Large intestine (tissue), 3 donors: ENCODE measurements at regions not wholly inside any gene's neighbourhood (a gene's known extent, or its start where the extent isn't known, plus 50 kb on each side); places are given as distances from the start of the nearest gene placed in this dataset.

ENCODE experiments used
- DNase-seq, 2 donors: peaks; one replicate each; pipeline versions ENCODE4 v3.0.0 to v3.0.0-alpha.2; 2013
- H3K27ac ChIP-seq: one replicate; pipeline ENCODE4 v1.5.1; 2013; ENCODE audit warnings: low read length
- H3K27me3 ChIP-seq: 2 replicates; pipeline ENCODE4 v1.6.1; 2013; ENCODE audit warnings: low read length; ENCODE audit not compliant: control insufficient read depth, insufficient read depth
- H3K36me3 ChIP-seq: 2 replicates; pipeline ENCODE4 v1.6.1; 2013; ENCODE audit warnings: low read length; ENCODE audit not compliant: control insufficient read depth, insufficient read depth
- H3K4me1 ChIP-seq: one replicate; pipeline ENCODE4 v1.6.1; 2013; ENCODE audit warnings: low read length; ENCODE audit not compliant: control insufficient read depth, insufficient read depth
- H3K4me3 ChIP-seq: one replicate; pipeline ENCODE4 v1.5.1; 2013; ENCODE audit warnings: low read length
- H3K9me3 ChIP-seq: one replicate; pipeline ENCODE4 v1.6.1; 2013; ENCODE audit warnings: mild to moderate bottlenecking, low read depth, low read length, moderate library complexity; ENCODE audit not compliant: control insufficient read depth
- WGBS: methylation state at CpG from one replicate; pipeline ENCODE4 v1.1.5; 2013; ENCODE audit warnings: low lambda C conversion rate; ENCODE audit not compliant: insufficient coverage; 5-methylcytosine and 5-hydroxymethylcytosine counted together

DNA sequence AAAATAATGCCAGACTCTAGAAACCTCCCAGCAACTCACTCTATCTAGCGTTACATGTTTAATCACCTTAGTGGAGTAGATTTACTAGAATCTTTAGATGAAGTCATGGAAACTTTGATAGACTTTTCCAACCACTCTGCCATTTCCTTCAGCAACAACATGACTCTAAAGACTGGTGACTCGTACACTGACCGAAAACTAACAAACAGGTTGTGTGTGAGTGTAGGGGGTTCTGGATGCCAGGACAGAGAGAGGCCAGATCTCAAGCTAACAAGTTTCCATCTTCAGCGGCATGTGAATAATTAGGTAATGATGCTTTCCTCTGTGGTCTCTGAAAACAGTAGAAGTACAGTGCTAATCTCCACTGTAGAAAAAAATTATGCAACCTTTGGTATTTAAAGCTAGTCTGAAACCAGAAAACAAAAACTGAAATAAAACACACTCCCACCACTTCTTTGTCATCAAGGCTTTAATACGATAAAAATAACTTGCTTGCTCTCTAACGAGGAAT, 286.4 kb downstream of the PRDM5 start:
- H3K36me3 ChIP-seq, result no peaks in the 10 kb centered on the region
- H3K9me3 ChIP-seq, result no peaks in the 10 kb centered on the region
- no peaks in the 10 kb centered on the region for H3K4me1 ChIP-seq
- no CpG with 5 or more reads among the region's 6 CpGs for WGBS
- H3K27me3 ChIP-seq, result no peaks in the 10 kb centered on the region
- H3K27ac ChIP-seq, result no peak overlapping the region
- no peak overlapping the region for H3K4me3 ChIP-seq
- DNase-seq, result no peak

DNA sequence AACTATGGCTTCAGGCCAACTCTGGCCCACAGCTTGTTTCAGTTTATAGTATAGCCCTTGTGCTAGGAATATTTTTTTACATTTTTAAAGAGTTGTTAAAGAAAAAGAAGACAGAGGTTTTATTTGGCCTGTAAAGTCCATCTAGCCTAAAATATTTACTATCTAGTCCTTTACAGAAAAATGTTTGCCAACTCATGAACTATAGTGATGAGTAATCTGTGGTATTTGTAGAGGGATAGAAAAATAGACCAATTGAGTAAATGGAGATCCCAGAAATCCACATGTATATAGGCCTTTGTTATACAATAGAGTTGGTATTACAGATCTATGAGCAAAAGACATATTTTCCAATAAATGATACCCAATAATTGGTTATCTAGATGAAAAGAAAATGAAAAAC, 288.7 kb downstream of the PRDM5 start:
- Histone ChIP-seq H3K36me3 (no peaks in the 10 kb centered on the region), H3K27ac (no peak overlapping the region), H3K9me3 (no peaks in the 10 kb centered on the region), H3K27me3 (no peaks in the 10 kb centered on the region), H3K4me1 (no peaks in the 10 kb centered on the region), H3K4me3 (no peak overlapping the region)
- DNase-seq, result no peak

DNA sequence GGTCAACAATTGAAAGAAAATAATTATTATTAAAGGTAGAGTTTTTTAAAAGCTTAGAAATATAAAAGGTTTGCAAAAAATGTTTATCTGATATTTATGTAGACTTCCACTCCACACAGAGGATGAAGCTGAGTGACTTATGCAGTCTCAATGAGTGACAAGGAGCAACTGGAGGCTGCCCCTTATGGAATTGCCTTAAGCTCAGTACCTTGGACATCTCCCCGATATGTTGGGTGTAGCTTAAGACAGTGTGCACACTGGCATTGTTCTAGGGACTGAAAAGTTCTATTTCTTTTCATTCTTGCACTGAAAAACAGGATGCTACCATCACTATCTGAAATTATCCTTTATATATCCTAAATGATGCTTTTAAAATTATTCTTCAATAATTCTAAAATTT, 292.1 kb downstream of the PRDM5 start:
- WGBS, result 100% methylated on average over 1 of the region's 1 CpG
- H3K9me3 ChIP-seq, result no peaks in the 10 kb centered on the region
- no peaks in the 10 kb centered on the region for H3K4me1 ChIP-seq
- no peak overlapping the region for H3K4me3 ChIP-seq
- no peak overlapping the region for H3K27ac ChIP-seq
- DNase-seq, result no peak
- H3K27me3 ChIP-seq, result no peaks in the 10 kb centered on the region
- no peaks in the 10 kb centered on the region for H3K36me3 ChIP-seq

GRCh38 chr4:120629546-120630108, 292.9 kb downstream of the PRDM5 start:
- Histone ChIP-seq H3K4me3 (no peak overlapping the region), H3K4me1 (no peaks in the 10 kb centered on the region), H3K27me3 (no peaks in the 10 kb centered on the region), H3K36me3 (no peaks in the 10 kb centered on the region), H3K27ac (no peak overlapping the region), H3K9me3 (no peaks in the 10 kb centered on the region)
- no peak for DNase-seq
- WGBS, result 93% methylated on average over 2 of the region's 3 CpGs

GRCh38 chr4:120622601-120623000, 299.9 kb downstream of the PRDM5 start:
- Histone ChIP-seq H3K27ac (no peak overlapping the region), H3K36me3 (no peaks in the 10 kb centered on the region)

DNA sequence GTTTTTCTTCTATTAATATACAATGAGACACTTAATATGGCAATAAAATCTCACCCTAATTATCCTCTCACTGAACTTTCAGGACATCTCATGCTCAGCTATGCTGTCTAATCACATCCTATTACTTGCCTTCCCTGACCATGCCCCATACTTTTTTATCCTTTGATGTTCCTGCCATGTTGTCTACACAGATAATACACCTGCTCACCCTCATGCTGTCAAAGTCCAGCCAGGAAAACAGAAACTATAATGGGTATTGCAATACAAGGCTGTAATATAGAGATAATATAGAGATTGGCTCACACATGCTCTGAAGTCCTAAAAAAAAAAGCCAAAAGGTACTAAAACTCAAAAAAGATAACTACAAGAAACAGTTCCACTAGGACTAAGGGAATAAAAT, 305.4 kb downstream of the PRDM5 start:
- H3K27me3 ChIP-seq, result no peaks in the 10 kb centered on the region
- no peaks in the 10 kb centered on the region for H3K36me3 ChIP-seq
- H3K4me3 ChIP-seq, result no peak overlapping the region
- H3K9me3 ChIP-seq, result no peaks in the 10 kb centered on the region
- H3K27ac ChIP-seq, result peak overlapping the region; percentile 16
- peaks cover 3% of the 10 kb centered on the region for H3K4me1 ChIP-seq
- peak; percentile 68 to 80 for DNase-seq

More at GRCh38 chr4:120622601-120623000, 299.9 kb downstream of the PRDM5 start:
- no peaks in the 10 kb centered on the region for H3K27me3 ChIP-seq
- no peak overlapping the region for H3K4me3 ChIP-seq
- no peaks in the 10 kb centered on the region for H3K9me3 ChIP-seq
- DNase-seq, result no peak
- H3K4me1 ChIP-seq, result peaks cover under 1% of the 10 kb centered on the region

GRCh38 chr4:120616041-120616440, 306.5 kb downstream of the PRDM5 start:
- Histone ChIP-seq H3K27me3 (no peaks in the 10 kb centered on the region), H3K27ac (no peak overlapping the region), H3K4me1 (peaks cover 3% of the 10 kb centered on the region), H3K9me3 (no peaks in the 10 kb centered on the region), H3K36me3 (no peaks in the 10 kb centered on the region), H3K4me3 (no peak overlapping the region)
- no peak for DNase-seq
- WGBS, result no CpG with 5 or more reads among the region's 1 CpG

DNA sequence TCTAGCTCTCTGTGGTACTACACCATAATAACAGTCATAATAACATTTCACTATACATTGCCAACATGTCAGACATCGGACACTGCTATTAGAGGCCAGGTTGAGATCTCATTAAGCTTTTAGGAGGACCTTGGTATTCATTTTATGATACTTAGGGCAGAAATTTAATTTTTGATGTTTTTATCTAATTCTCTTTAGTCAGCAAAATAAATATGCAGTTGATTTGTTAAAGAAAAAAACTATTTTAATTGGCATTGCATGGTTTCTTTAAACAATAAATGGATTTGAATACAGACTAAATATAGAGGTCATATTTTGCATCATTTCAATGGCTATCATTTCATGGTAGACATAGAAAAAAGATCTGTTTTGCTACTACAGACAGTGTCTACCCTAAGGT, 308.7 kb downstream of the PRDM5 start:
- H3K36me3 ChIP-seq, result no peaks in the 10 kb centered on the region
- WGBS, result 83% methylated on average over 1 of the region's 1 CpG
- no peaks in the 10 kb centered on the region for H3K27me3 ChIP-seq
- no peak overlapping the region for H3K4me3 ChIP-seq
- no peaks in the 10 kb centered on the region for H3K9me3 ChIP-seq
- no peak overlapping the region for H3K27ac ChIP-seq
- H3K4me1 ChIP-seq, result peaks cover 3% of the 10 kb centered on the region
- no peak for DNase-seq

GRCh38 chr4:120611092-120611491, 311.4 kb downstream of the PRDM5 start:
- Histone ChIP-seq H3K4me1 (no peaks in the 10 kb centered on the region), H3K4me3 (no peak overlapping the region), H3K9me3 (no peaks in the 10 kb centered on the region), H3K27ac (no peak overlapping the region), H3K36me3 (no peaks in the 10 kb centered on the region), H3K27me3 (no peaks in the 10 kb centered on the region)
- no peak for DNase-seq
- WGBS, result no CpG with 5 or more reads among the region's 1 CpG

- 83% methylated on average over 1 of the region's 2 CpGs for WGBS
- no peak overlapping the region for H3K4me3 ChIP-seq
- H3K9me3 ChIP-seq, result no peaks in the 10 kb centered on the region
- H3K27me3 ChIP-seq, result no peaks in the 10 kb centered on the region
- H3K36me3 ChIP-seq, result no peaks in the 10 kb centered on the region
- no peak overlapping the region for H3K27ac ChIP-seq
- no peaks in the 10 kb centered on the region for H3K4me1 ChIP-seq
- DNase-seq, result no peak
These were observed 331.5 kb downstream of the PRDM5 start for GRCh38 chr4:120591038-120591437.

DNA sequence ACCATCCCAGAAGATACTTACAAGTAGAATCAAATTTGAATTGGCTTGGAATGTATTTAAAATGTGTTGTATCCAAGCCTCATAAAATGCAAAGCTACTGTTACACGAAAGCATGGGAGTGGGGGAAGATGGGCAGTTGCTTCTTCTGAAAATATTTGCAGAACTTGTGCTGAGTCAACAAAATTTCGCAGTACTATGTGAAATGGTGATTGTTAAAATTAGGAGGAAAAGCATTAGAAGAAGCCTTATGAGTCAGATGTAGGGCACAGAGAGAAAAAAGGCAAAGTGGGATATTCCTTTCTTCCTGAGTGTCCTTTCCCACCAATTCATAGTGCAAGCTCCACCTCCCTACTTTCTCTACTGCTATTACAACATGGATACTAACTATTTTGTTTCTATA, 332.7 kb downstream of the PRDM5 start:
- H3K4me1 ChIP-seq, result no peaks in the 10 kb centered on the region
- no peaks in the 10 kb centered on the region for H3K27me3 ChIP-seq
- no peaks in the 10 kb centered on the region for H3K9me3 ChIP-seq
- H3K27ac ChIP-seq, result no peak overlapping the region
- H3K4me3 ChIP-seq, result no peak overlapping the region
- no peak for DNase-seq
- H3K36me3 ChIP-seq, result no peaks in the 10 kb centered on the region
- 80% methylated on average over 1 of the region's 2 CpGs for WGBS
